Cerebellar nuclear complex (tissue), 1 donor: ENCODE measurements at regions not wholly inside any gene's neighbourhood (a gene's known extent, or its start where the extent isn't known, plus 50 kb on each side); places are given as distances from the start of the nearest gene placed in this dataset.
"Not testable (repeated sequence)": the region's sequence is repeated elsewhere in the genome, so short reads cannot be mapped to it uniquely, and the experiment has no call there.

Experiments used
- DNase-seq, 2 experiments: peaks; one replicate each; lab custom pipeline; 2025; lab: John Stamatoyannopoulos, UW

DNA sequence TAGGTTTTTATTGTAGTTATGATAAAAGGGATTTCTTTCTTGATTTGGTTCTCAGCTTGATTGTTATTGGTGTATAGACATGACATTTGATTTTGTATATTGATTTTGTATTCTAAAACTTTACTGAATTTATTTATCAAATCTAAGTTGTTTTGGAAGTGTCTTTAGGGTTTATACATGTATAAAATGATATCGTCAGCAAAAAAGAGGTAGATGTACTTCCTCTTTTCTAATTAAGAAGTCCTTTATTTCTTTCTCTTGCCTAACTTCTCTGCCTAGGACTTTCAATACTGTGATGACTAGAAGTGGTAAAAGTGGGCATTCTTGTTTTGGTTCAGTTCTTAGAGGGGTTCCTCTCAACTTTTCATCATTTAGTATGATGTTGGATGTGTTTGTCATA lies 487.3 kb upstream of the KIF2B start:
- DNase-seq: no peak

- no peak for DNase-seq
Observed at GRCh38 chr17:53330756-53331155, 492.0 kb upstream of the KIF2B start.

GRCh38 chr17:53321651-53322050 lies 501.1 kb upstream of the KIF2B start:
- no peak for DNase-seq

GRCh38 chr17:53319947-53320346 lies 502.8 kb upstream of the KIF2B start:
- no peak for DNase-seq

DNA sequence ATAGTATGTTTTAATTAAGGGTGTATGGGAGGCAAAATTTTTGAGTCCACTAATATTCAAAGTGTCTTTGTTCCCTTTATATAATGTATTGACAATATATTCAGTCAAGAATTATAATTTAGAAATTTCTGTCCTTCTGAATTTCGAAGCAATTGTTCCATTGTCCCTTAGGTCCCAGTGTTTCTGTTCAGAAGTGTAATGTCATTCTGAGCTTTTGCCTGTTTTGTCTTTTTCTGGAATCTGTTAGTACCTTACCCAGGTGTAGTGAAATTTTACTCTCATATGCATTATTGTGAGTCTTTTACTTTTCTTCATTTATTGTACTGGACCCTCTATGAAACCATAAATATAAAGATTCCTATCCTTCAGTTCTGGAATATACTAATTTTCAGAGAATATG lies 505.7 kb upstream of the KIF2B start:
- DNase-seq: no peak

DNA sequence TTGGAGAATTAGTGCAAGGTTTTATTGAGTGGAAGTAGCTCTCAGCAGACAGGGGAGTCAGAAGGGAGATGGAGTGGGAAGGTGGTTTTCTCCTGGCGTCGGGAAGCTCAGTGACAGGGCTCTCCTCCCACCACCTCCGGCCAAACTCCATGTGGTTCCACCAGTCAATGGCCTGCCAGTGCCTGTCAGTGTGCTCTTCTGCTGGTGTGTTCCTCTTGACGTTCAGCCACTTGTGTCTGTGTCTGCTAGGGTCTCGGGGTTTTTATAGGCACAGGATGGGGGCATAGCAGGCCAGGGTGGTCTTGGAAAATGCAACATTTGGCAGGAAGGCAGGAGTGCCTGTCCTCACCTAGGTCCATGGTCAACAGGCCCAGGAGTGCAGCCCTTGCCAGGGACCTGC lies 506.7 kb upstream of the KIF2B start:
- no peak for DNase-seq

GRCh38 chr17:53314521-53314920 lies 508.2 kb upstream of the KIF2B start:
- DNase-seq: no peak

GRCh38 chr17:53313746-53314145 lies 509.0 kb upstream of the KIF2B start:
- no peak for DNase-seq

GRCh38 chr17:53278466-53278865 lies 544.3 kb upstream of the KIF2B start:
- no peak for DNase-seq

DNA sequence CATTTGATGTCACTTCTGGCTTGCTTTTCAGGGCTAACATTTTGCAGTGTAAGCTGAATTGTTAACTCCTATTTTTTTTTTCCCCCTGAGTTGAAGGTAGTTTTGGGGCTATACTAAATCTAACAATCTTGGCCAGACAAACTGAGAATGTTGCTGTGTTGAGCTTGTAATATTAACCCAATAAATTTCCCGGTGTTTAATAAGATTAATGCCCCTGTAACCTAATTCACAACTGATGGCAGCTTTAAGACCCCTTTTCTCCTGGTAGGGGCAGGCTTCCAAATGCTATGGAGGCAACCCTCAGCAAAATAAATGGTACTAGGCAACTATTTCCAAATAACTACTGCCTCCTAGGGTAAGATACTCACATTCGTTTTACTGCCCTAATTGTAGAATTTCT lies 549.6 kb upstream of the KIF2B start:
- DNase-seq: no peak

DNA sequence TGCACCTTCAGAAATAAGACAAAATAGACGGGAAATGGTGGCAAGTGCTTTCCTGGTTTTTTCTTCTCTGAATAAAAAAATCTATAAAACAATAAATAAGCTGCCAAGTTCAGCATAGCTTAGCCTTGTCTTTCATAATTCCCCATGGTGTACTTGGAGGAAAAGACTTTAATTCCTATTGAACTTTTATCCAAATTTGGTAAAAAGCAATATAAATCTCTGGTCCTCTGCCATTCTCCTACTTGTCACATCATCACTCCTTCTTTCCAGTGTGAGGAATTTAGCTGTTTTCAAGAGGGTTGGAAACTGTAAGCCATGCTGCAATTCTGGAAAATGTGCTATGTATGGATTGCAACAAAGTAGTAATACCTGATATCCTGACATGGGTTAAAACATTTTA lies 551.8 kb upstream of the KIF2B start:
- DNase-seq: no peak

- DNase-seq: no peak
Observed at GRCh38 chr17:53264730-53265129, 558.0 kb upstream of the KIF2B start.

DNA sequence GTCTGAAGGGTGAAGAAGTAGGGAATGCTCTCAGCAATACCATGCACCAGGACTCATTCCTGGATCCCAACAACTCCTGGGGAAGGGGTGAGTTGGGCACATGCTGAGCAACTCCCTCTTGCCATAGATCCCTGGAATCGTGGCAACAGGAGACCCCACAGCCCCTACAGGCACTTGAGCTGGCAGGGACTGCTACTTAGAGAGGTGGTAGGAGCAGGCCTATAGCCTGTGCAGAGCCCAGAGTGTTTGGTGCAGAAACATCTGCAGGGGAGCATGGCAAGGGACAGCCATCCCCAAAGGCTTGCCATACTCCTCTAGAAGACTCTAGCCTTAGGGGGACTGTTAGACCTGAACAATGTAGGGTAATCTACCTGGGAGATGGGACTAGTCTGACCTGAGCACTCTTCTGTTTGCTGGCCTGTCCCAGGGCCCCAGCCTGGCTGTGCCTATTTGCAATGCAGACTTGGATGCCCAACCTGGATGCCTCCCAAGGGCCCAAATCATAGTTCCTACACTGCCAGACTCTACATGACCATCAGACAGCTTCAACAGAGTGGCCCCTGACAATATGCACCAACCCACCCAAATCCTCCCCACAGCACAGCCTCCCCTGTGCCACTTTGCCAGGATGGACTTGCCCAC lies 568.6 kb upstream of the KIF2B start:
- DNase-seq: no peak

DNA sequence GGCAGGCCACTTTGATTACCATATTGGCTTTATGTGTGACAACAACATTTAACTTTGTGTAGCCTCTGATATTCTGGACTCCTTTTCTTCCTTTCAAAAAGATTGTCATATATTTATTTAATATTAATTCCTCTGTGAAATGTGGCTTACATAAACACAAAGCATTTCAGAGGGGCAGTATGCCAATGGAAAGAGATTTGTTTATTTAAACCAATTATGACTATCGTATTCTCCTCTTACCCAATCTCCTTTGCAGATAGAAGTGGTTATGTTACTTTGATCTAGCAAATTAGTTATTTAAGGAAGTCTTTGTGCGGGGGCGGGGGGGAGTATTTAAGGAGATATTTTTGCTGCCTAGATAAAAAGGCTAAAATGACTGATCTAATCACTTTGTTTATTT lies 573.7 kb upstream of the KIF2B start:
- DNase-seq: no peak

GRCh38 chr17:53234138-53234537 lies 588.6 kb upstream of the KIF2B start:
- no peak for DNase-seq

GRCh38 chr17:53227514-53227913 lies 595.2 kb upstream of the KIF2B start:
- no peak for DNase-seq

GRCh38 chr17:53227111-53227510 lies 595.6 kb upstream of the KIF2B start:
- no peak for DNase-seq

GRCh38 chr17:53219821-53220220 lies 602.9 kb upstream of the KIF2B start:
- DNase-seq: no peak

- DNase-seq: no peak
Observed at GRCh38 chr17:53218723-53219122, 604.0 kb upstream of the KIF2B start.

- no peak for DNase-seq
Observed at GRCh38 chr17:53217311-53217710, 605.4 kb upstream of the KIF2B start.

- not testable (repeated sequence) for DNase-seq
Observed at GRCh38 chr17:53208935-53209334, 613.8 kb upstream of the KIF2B start.

GRCh38 chr17:53193044-53193443 lies 629.7 kb upstream of the KIF2B start:
- DNase-seq: no peak

- no peak for DNase-seq
Observed at GRCh38 chr17:53191878-53192277, 630.8 kb upstream of the KIF2B start.

DNA sequence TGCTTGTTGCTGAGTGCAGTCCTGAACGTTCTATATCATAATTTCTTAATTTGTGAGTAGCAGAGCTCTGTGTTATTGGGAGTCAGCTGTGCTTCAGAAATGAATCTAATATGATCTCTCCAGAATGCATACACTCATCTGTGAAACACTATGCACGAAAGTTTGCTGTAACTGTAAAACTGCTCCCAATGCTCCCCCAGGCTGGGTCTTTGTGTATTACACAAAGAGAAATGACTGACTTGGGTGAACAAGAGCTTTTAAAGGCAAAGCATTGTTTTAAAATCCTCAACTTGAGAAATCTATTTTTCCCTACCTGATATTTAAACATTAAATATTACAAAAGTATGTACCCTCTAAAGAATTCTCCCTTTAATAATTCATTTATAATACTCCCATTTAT lies 636.7 kb upstream of the KIF2B start:
- no peak for DNase-seq

DNA sequence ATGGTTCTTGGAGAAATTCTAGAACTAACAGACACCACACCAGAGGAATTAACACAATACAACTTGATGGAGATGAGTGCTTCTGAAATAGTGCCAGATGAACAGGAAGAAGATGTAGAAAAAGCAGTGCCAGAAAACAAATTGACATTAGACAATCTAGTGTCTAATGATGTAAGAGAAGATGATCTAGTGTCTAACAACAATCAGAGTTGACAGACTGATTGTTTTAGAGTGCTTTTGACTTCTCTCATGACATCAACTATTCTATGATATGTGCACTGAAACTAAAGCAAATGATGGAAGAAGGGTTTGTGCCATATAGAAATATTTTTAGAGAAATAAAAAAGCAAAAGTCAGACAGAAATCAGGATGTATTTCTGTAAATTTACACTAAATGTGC lies 646.1 kb upstream of the KIF2B start:
- no peak for DNase-seq
